GM23248 (cell line): ENCODE measurements at regions not wholly inside any gene's neighbourhood (a gene's known extent, or its start where the extent isn't known, plus 50 kb on each side); places are given as distances from the start of the nearest gene placed in this dataset.

Source experiments
- EZH2 ChIP-seq: fragments of 200-600 bp; sonication (generic); IDR thresholded peaks from 2 replicates; pipeline ENCODE4 v1.6.1; 2018; ENCODE audit warnings: antibody characterized with exemption, mild to moderate bottlenecking; ENCODE audit not compliant: insufficient read depth, poor library complexity, severe bottlenecking
- EZH2phosphoT487 ChIP-seq: fragments of 200-600 bp; sonication (generic); IDR thresholded peaks from 2 replicates; pipeline ENCODE4 v1.6.1; 2018; ENCODE audit warnings: antibody characterized with exemption, moderate library complexity, mild to moderate bottlenecking, low read depth; ENCODE audit not compliant: insufficient read depth

DNA sequence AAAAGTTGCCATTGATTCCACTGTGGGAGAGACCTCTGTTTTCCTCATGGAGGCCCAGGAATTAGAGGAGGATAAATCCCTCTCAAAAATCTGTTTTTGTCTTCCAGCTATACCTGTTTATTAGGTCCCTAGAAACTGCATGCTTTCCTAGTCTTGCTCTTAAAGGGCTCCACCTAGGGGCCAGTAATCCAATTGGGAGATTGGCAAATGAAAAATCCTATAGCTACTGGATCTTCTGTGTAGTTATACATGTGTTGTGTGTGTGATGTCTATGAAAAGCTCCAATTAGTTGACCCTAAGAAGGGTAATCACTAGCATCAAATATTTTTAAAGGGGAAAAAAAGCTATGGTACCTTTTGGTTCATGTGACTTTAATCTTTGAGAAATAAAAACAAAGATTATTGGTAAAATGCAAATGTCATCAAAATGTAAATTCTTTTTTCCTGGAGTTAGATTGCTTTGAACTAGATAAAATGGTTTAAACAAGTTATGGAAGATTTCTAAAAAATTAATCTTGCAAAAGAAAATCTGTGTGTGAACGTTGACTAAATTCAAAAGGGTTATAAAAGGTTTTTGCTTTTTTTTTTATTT, 63.4 kb upstream of the C1QTNF9B start:
- TF ChIP-seq EZH2phosphoT487 = no peak
- no peak for TF ChIP-seq EZH2
